ENCODE measurements at regions not wholly inside any gene's neighbourhood (a gene's known extent, or its start where the extent isn't known, plus 50 kb on each side); places are given as distances from the start of the nearest gene placed in this dataset.

DNA sequence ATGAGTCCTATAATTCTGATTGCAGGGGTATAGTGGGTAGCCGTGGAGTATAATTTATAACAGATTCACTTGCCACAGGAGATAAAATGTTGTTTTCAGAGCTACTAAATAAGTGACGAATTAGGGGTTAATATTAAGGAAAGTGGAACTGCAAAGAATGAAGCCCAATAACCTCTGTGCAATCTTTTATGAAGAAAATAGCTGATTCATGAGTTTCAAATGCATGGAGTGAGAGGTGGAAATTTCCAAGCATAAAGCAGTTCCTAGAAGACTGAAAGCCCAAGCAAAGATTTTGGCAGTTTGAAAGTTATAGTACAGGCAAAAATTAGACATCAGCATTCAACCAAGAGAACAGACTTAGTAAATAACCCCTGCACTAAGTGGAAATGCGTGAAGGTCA is 1782.4 kb upstream of the PCDH10 start:
- TF ChIP-seq EZH2 (IDR thresholded peaks at IDR 0.05; ENCODE audit: low read length) = no peak
- TF ChIP-seq, protein P1, sequence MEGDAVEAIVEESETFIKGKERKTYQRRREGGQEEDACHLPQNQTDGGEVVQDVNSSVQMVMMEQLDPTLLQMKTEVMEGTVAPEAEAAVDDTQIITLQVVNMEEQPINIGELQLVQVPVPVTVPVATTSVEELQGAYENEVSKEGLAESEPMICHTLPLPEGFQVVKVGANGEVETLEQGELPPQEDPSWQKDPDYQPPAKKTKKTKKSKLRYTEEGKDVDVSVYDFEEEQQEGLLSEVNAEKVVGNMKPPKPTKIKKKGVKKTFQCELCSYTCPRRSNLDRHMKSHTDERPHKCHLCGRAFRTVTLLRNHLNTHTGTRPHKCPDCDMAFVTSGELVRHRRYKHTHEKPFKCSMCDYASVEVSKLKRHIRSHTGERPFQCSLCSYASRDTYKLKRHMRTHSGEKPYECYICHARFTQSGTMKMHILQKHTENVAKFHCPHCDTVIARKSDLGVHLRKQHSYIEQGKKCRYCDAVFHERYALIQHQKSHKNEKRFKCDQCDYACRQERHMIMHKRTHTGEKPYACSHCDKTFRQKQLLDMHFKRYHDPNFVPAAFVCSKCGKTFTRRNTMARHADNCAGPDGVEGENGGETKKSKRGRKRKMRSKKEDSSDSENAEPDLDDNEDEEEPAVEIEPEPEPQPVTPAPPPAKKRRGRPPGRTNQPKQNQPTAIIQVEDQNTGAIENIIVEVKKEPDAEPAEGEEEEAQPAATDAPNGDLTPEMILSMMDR (optimal IDR thresholded peaks at IDR 0.05 in 1 of 3, IDR thresholded peaks at IDR 0.05 in 1 of 3, conservative IDR thresholded peaks at IDR 0.05 in 1 of 3; ENCODE audit: extremely low read depth in 1 of 3, insufficient read depth in 2 of 3, low read length in 3 of 3) = no peak
